Suprapubic skin (tissue), 4 donors: ENCODE measurements at regions not wholly inside any gene's neighbourhood (a gene's known extent, or its start where the extent isn't known, plus 50 kb on each side); places are given as distances from the start of the nearest gene placed in this dataset.

Experiments
- DNase-seq, 2 donors: peaks; one replicate each; pipeline ENCODE4 v3.0.0-alpha.2; 2019; ENCODE audit warnings: low spot score in 2 of 2
- H3K27ac ChIP-seq: fragments of 200-600 bp; sonication (generic); one replicate; pipeline ENCODE4 v1.5.1; 2019
- H3K27me3 ChIP-seq: fragments of 200-600 bp; sonication (generic); one replicate; pipeline ENCODE4 v1.5.1; 2019
- H3K36me3 ChIP-seq: fragments of 200-600 bp; sonication (generic); one replicate; pipeline ENCODE4 v1.5.1; 2019
- H3K4me1 ChIP-seq: fragments of 200-600 bp; sonication (generic); one replicate; pipeline ENCODE4 v1.5.1; 2019
- H3K4me3 ChIP-seq: fragments of 200-600 bp; sonication (generic); one replicate; pipeline ENCODE4 v1.5.1; 2019; ENCODE audit warnings: mild to moderate bottlenecking
- H3K9me3 ChIP-seq: fragments of 200-600 bp; sonication (generic); one replicate; pipeline ENCODE4 v1.5.1; 2019
- CTCF ChIP-seq, 2 donors: fragments of 200-600 bp in 1 of 2; fragments of 450-650 bp in 1 of 2; sonication (generic) in 1 of 2; IDR thresholded peaks; one replicate each; pipeline ENCODE4 v1.5.1; 2016 to 2019; ENCODE audit warnings: antibody characterized with exemption in 2 of 2, mild to moderate bottlenecking in 1 of 2, moderate library complexity in 1 of 2
- EP300 ChIP-seq: sonication (generic); formaldehyde crosslinking; IDR thresholded peaks from one replicate; pipeline ENCODE4 v1.6.1; 2017; ENCODE audit warnings: antibody characterized with exemption
- POLR2A ChIP-seq, 2 donors: fragments of 450-650 bp; IDR thresholded peaks; one replicate each; pipeline ENCODE4 v1.6.1; 2017; ENCODE audit warnings: antibody characterized with exemption in 2 of 2, mild to moderate bottlenecking in 2 of 2, moderate library complexity in 2 of 2
- POLR2AphosphoS5 ChIP-seq, 3 donors: sonication (generic); formaldehyde crosslinking; IDR thresholded peaks; one replicate each; pipeline ENCODE4 v1.6.1; 2017; ENCODE audit warnings: antibody characterized with exemption in 3 of 3
- WGBS: methylation state at CpG from one replicate; pipeline ENCODE4 v1.1.5; 2018; 5-methylcytosine and 5-hydroxymethylcytosine counted together

- Histone ChIP-seq H3K4me3 (no peak overlapping the region), H3K36me3 (no peaks in the 10 kb centered on the region), H3K27me3 (no peaks in the 10 kb centered on the region), H3K4me1 (no peaks in the 10 kb centered on the region), H3K9me3 (no peaks in the 10 kb centered on the region), H3K27ac (no peak overlapping the region)
- WGBS = 63% methylated on average over 4 of the region's 4 CpGs
- no peak for DNase-seq
- no peak for TF ChIP-seq CTCF (IDR thresholded peaks at IDR 0.05)
- no peak for TF ChIP-seq POLR2A (IDR thresholded peaks at IDR 0.05)
- TF ChIP-seq EP300 = no peak
- TF ChIP-seq POLR2AphosphoS5 (IDR thresholded peaks at IDR 0.05) = no peak
These were observed 245.9 kb downstream of the METTL4 start for GRCh38 chr18:2325308-2325849.

- TF ChIP-seq POLR2A (IDR thresholded peaks at IDR 0.05) = no peak
- TF ChIP-seq POLR2AphosphoS5 (IDR thresholded peaks at IDR 0.05) = no peak
- no peak for TF ChIP-seq CTCF (IDR thresholded peaks at IDR 0.05)
- TF ChIP-seq EP300 = no peak
- H3K9me3 ChIP-seq = no peaks in the 10 kb centered on the region
- H3K27me3 ChIP-seq = no peaks in the 10 kb centered on the region
- no peak for DNase-seq
- no peak overlapping the region for H3K27ac ChIP-seq
- H3K36me3 ChIP-seq = no peaks in the 10 kb centered on the region
- H3K4me1 ChIP-seq = no peaks in the 10 kb centered on the region
- H3K4me3 ChIP-seq = no peak overlapping the region
- 96% methylated on average over 1 of the region's 1 CpG for WGBS
These were observed 245.4 kb downstream of the METTL4 start for GRCh38 chr18:2325933-2326332.

- no peak overlapping the region for H3K4me3 ChIP-seq
- no peak for DNase-seq
- no peaks in the 10 kb centered on the region for H3K27me3 ChIP-seq
- H3K9me3 ChIP-seq = no peaks in the 10 kb centered on the region
- no peaks in the 10 kb centered on the region for H3K36me3 ChIP-seq
- no peak for TF ChIP-seq POLR2AphosphoS5 (IDR thresholded peaks at IDR 0.05)
- no peak for TF ChIP-seq CTCF (IDR thresholded peaks at IDR 0.05)
- TF ChIP-seq POLR2A (IDR thresholded peaks at IDR 0.05) = no peak
- no peak for TF ChIP-seq EP300
- no peak overlapping the region for H3K27ac ChIP-seq
- no peaks in the 10 kb centered on the region for H3K4me1 ChIP-seq
- WGBS = 35% methylated on average over 6 of the region's 6 CpGs
These were observed 244.3 kb downstream of the METTL4 start for GRCh38 chr18:2326999-2327398.

GRCh38 chr18:2330764-2331163 is 240.5 kb downstream of the METTL4 start:
- Histone ChIP-seq H3K4me1 (no peaks in the 10 kb centered on the region), H3K27ac (no peak overlapping the region), H3K27me3 (no peaks in the 10 kb centered on the region), H3K9me3 (no peaks in the 10 kb centered on the region), H3K36me3 (no peaks in the 10 kb centered on the region), H3K4me3 (no peak overlapping the region)
- 30% methylated on average over 2 of the region's 2 CpGs for WGBS
- no peak for DNase-seq
- TF ChIP-seq CTCF (IDR thresholded peaks at IDR 0.05) (no peak), EP300 (no peak)

- Histone ChIP-seq H3K27ac (no peak overlapping the region), H3K27me3 (no peaks in the 10 kb centered on the region), H3K36me3 (no peaks in the 10 kb centered on the region), H3K4me1 (no peaks in the 10 kb centered on the region), H3K4me3 (no peak overlapping the region), H3K9me3 (no peaks in the 10 kb centered on the region)
- DNase-seq = no peak
- WGBS = 82% methylated on average over 4 of the region's 4 CpGs
- TF ChIP-seq POLR2A (IDR thresholded peaks at IDR 0.05) = no peak
- TF ChIP-seq CTCF (IDR thresholded peaks at IDR 0.05) = no peak
- no peak for TF ChIP-seq POLR2AphosphoS5 (IDR thresholded peaks at IDR 0.05)
- TF ChIP-seq EP300 = no peak
These were observed 239.8 kb downstream of the METTL4 start for GRCh38 chr18:2331491-2331890.
